ENCODE measurements at regions not wholly inside any gene's neighbourhood (a gene's known extent, or its start where the extent isn't known, plus 50 kb on each side); places are given as distances from the start of the nearest gene placed in this dataset.

- no peak for DNase-seq
These were observed 124.4 kb downstream of the CTTN start for GRCh38 chr11:70522593-70523311.

- DNase-seq, result no peak
These were observed 125.2 kb downstream of the CTTN start for GRCh38 chr11:70523384-70524095.

GRCh38 chr11:70524096-70524922 is 126.0 kb downstream of the CTTN start:
- DNase-seq, result no peak

GRCh38 chr11:70525006-70525405 is 126.7 kb downstream of the CTTN start:
- DNase-seq, result no peak

- DNase-seq, result no peak
These were observed 127.1 kb downstream of the CTTN start for GRCh38 chr11:70525466-70525865.

- DNase-seq, result no peak
These were observed 128.1 kb downstream of the CTTN start for GRCh38 chr11:70526116-70527045.

GRCh38 chr11:70527046-70527395 is 128.7 kb downstream of the CTTN start:
- no peak for DNase-seq

- DNase-seq, result no peak
These were observed 129.2 kb downstream of the CTTN start for GRCh38 chr11:70527429-70528045.

- no peak for DNase-seq
These were observed 129.9 kb downstream of the CTTN start for GRCh38 chr11:70528046-70528793.

GRCh38 chr11:70528794-70529580 is 130.7 kb downstream of the CTTN start:
- no peak for DNase-seq

- no peak for DNase-seq
These were observed 131.7 kb downstream of the CTTN start for GRCh38 chr11:70530010-70530409.

GRCh38 chr11:70530629-70531185 is 132.4 kb downstream of the CTTN start:
- no peak for DNase-seq

- no peak for DNase-seq
These were observed 133.1 kb downstream of the CTTN start for GRCh38 chr11:70531281-70532065.

GRCh38 chr11:70532066-70532440 is 133.7 kb downstream of the CTTN start:
- no peak for DNase-seq

- DNase-seq, result no peak
These were observed 134.4 kb downstream of the CTTN start for GRCh38 chr11:70532731-70533130.

GRCh38 chr11:70535191-70535971 is 137.1 kb downstream of the CTTN start:
- no peak for DNase-seq

GRCh38 chr11:70536051-70536877 is 137.9 kb downstream of the CTTN start:
- DNase-seq, result no peak
